ENCODE measurements at regions not wholly inside any gene's neighbourhood (a gene's known extent, or its start where the extent isn't known, plus 50 kb on each side); places are given as distances from the start of the nearest gene placed in this dataset.

DNA sequence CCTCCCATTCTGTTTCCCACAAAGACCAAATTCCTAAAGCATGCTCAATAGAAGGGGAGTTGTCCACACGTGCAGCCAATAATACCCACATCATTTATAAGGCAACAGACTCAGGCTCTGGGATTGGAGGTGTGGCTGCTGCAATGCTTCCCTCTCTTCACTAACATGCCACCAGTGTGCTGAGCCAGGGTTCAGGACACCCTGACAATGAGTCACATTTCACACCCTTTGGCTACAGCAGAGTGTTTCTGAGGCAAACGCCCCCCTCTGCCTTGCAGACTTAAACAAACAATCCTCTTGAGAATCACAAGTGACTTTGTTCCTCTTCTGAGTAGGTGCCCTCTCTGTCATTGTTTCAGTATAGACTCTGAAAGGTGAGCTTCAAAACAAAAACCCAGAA, 189.3 kb upstream of the TLE4 start:
- no peaks in the 10 kb centered on the region for H3K79me2 ChIP-seq (ENCODE audit: control insufficient read depth, insufficient read depth, low read length)
- H2AFZ ChIP-seq (ENCODE audit: low read depth, low read length), result no peak overlapping the region
- intact Hi-C loops (cut with micrococcal nuclease) (no loop called here), dilution Hi-C loops (cut with MboI; ENCODE audit: extremely low pct_ligation_motif_present, low sequenced_read_pairs) (no loop called here)
- no peaks in the 10 kb centered on the region for H3K9me1 ChIP-seq (replicated peaks; ENCODE audit: control insufficient read depth, extremely low read depth, insufficient read depth, low read length)
- FAIRE-seq (no peak), DNase-seq (ENCODE audit: low read depth, low spot score) (no peak)
- POLR2A ChIA-PET, result no interaction called here
- no peak overlapping the region for H3K9ac ChIP-seq (replicated peaks; ENCODE audit: extremely low read depth, insufficient read depth, low read length)
- CTCF ChIA-PET, result no interaction called here
- H3K4me2 ChIP-seq (ENCODE audit: insufficient read depth, low read length), result no peak overlapping the region
- H3K27me3 ChIP-seq (ENCODE audit: control insufficient read depth in 2 of 2, insufficient read depth in 2 of 2, low read length in 2 of 2), result no peaks in the 10 kb centered on the region
- H3K4me3 ChIP-seq (replicated peaks in 1 of 3; ENCODE audit: insufficient read depth in 1 of 3, low read depth in 1 of 3, low read length in 3 of 3), result no peak overlapping the region
- no TSS peak for BruUV-seq (replicated peaks)
- no peaks in the 10 kb centered on the region for H4K20me1 ChIP-seq (replicated peaks; ENCODE audit: control insufficient read depth, extremely low read depth, insufficient read depth, low read length)
- H3K36me3 ChIP-seq (ENCODE audit: control insufficient read depth in 2 of 2, extremely low read depth in 1 of 2, insufficient read depth in 2 of 2, low read length in 2 of 2), result no peaks in the 10 kb centered on the region
- H3K27ac ChIP-seq (ENCODE audit: insufficient read depth, low read depth, low read length), result no peak overlapping the region
- no peaks in the 10 kb centered on the region for H3K4me1 ChIP-seq (ENCODE audit: control insufficient read depth, extremely low read depth, insufficient read depth, low read length)
- TF ChIP-seq POLR2AphosphoS5 (IDR thresholded peaks at IDR 0.05; ENCODE audit: insufficient read depth, low read depth, low read length), result no peak
- H3K9me3 ChIP-seq (replicated peaks; ENCODE audit: control insufficient read depth, insufficient read depth, low read length), result no peaks in the 10 kb centered on the region

DNA sequence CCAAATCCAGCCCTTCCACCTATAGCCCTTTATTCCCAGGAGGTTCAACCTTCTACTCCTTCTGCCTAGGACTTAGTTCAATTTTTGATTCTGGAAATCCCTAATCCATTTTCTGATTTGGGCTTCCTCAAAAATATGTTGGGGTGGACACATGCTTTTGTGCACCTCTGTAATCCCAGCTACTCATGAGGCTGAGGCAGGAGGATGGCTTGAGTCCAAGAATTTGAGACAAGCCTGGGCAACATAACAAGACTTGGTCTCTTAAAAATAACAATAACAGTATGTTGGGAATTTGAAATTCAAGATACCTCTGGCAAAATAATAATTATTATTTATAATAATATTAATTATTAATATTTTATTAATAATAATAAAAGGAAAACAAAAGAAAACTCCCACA, 188.7 kb upstream of the TLE4 start:
- no peaks in the 10 kb centered on the region for H3K36me3 ChIP-seq (ENCODE audit: control insufficient read depth in 2 of 2, extremely low read depth in 1 of 2, insufficient read depth in 2 of 2, low read length in 2 of 2)
- H3K79me2 ChIP-seq (ENCODE audit: control insufficient read depth, insufficient read depth, low read length), result no peaks in the 10 kb centered on the region
- intact Hi-C loops (cut with micrococcal nuclease), result no loop called here
- TF ChIP-seq GATA2 (IDR thresholded peaks at IDR 0.05; ENCODE audit: insufficient read depth, insufficient read length, low read depth, low read length), result no peak
- TF ChIP-seq MYC (IDR thresholded peaks at IDR 0.05; ENCODE audit: low read depth, low read length), result no peak
- TF ChIP-seq FOS (IDR thresholded peaks at IDR 0.05; ENCODE audit: borderline replicate concordance, insufficient read depth, low read length), result no peak
- TF ChIP-seq CTCF (IDR thresholded peaks at IDR 0.05; ENCODE audit: extremely low read depth in 1 of 2, insufficient read depth in 1 of 2, low read depth in 1 of 2, low read length in 2 of 2), result no peak
- TF ChIP-seq POLR2AphosphoS5 (IDR thresholded peaks at IDR 0.05; ENCODE audit: insufficient read depth, low read depth, low read length), result no peak
- no peak for TF ChIP-seq POLR2A (IDR thresholded peaks at IDR 0.05; ENCODE audit: low read depth, low read length)
- TF ChIP-seq JUN (IDR thresholded peaks at IDR 0.05; ENCODE audit: borderline replicate concordance, insufficient read depth, insufficient read length, low read depth), result no peak
- TF ChIP-seq EZH2 (IDR thresholded peaks at IDR 0.05; ENCODE audit: borderline replicate concordance, low read depth, low read length, severe bottlenecking), result no peak
- TF ChIP-seq, protein P1, sequence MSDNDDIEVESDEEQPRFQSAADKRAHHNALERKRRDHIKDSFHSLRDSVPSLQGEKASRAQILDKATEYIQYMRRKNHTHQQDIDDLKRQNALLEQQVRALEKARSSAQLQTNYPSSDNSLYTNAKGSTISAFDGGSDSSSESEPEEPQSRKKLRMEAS (IDR thresholded peaks at IDR 0.05; ENCODE audit: insufficient read depth, insufficient read length), result no peak
- dilution Hi-C loops (cut with MboI; ENCODE audit: extremely low pct_ligation_motif_present, low sequenced_read_pairs), result no loop called here
- no peaks in the 10 kb centered on the region for H3K4me1 ChIP-seq (ENCODE audit: control insufficient read depth, extremely low read depth, insufficient read depth, low read length)
- no TSS peak for BruUV-seq (replicated peaks)
- no peaks in the 10 kb centered on the region for H3K9me3 ChIP-seq (replicated peaks; ENCODE audit: control insufficient read depth, insufficient read depth, low read length)
- FAIRE-seq, result no peak
- no peak overlapping the region for H2AFZ ChIP-seq (ENCODE audit: low read depth, low read length)
- DNase-seq (ENCODE audit: low read depth, low spot score), result no peak
- H3K4me3 ChIP-seq (replicated peaks in 1 of 3; ENCODE audit: insufficient read depth in 1 of 3, low read depth in 1 of 3, low read length in 3 of 3), result no peak overlapping the region
- no peak overlapping the region for H3K27ac ChIP-seq (ENCODE audit: insufficient read depth, low read depth, low read length)
- H3K27me3 ChIP-seq (ENCODE audit: control insufficient read depth in 2 of 2, insufficient read depth in 2 of 2, low read length in 2 of 2), result no peaks in the 10 kb centered on the region
- no peaks in the 10 kb centered on the region for H3K9me1 ChIP-seq (replicated peaks; ENCODE audit: control insufficient read depth, extremely low read depth, insufficient read depth, low read length)
- H4K20me1 ChIP-seq (replicated peaks; ENCODE audit: control insufficient read depth, extremely low read depth, insufficient read depth, low read length), result no peaks in the 10 kb centered on the region
- H3K4me2 ChIP-seq (ENCODE audit: insufficient read depth, low read length), result no peak overlapping the region
- ChIA-PET CTCF (no interaction called here), POLR2A (no interaction called here)
- no peak overlapping the region for H3K9ac ChIP-seq (replicated peaks; ENCODE audit: extremely low read depth, insufficient read depth, low read length)
